ENCODE measurements at regions not wholly inside any gene's neighbourhood (a gene's known extent, or its start where the extent isn't known, plus 50 kb on each side); places are given as distances from the start of the nearest gene placed in this dataset.

- TF ChIP-seq EZH2phosphoT487 (IDR thresholded peaks at IDR 0.05; ENCODE audit: borderline replicate concordance), result no peak
- TF ChIP-seq EGR1 (IDR thresholded peaks at IDR 0.05; ENCODE audit: low read depth), result no peak
- no peak for TF ChIP-seq REST (IDR thresholded peaks at IDR 0.05; ENCODE audit: low read depth)
- no peak for TF ChIP-seq POLR2A (IDR thresholded peaks at IDR 0.05; ENCODE audit: borderline replicate concordance, extremely low read depth, insufficient read depth, insufficient read length)
- TF ChIP-seq CTCF (IDR thresholded peaks at IDR 0.05 in 2 of 3, conservative IDR thresholded peaks at IDR 0.05 in 1 of 3; ENCODE audit: borderline replicate concordance in 1 of 3, insufficient read depth in 1 of 3, low read depth in 2 of 3, low read length in 2 of 3), result no peak
- TF ChIP-seq ZBTB33 (IDR thresholded peaks at IDR 0.05; ENCODE audit: extremely low read depth, insufficient replicate concordance, low read length), result no peak
- no peak for TF ChIP-seq POLR2AphosphoS5 (IDR thresholded peaks at IDR 0.05; ENCODE audit: low read depth, low read length)
- no peak for TF ChIP-seq SIN3A (IDR thresholded peaks at IDR 0.05; ENCODE audit: low read depth)
- TF ChIP-seq EZH2 (IDR thresholded peaks at IDR 0.05), result no peak
- TF ChIP-seq SP1 (IDR thresholded peaks at IDR 0.05; ENCODE audit: low read depth), result no peak
- TF ChIP-seq SRF (IDR thresholded peaks at IDR 0.05; ENCODE audit: low read depth), result no peak
- no peak for TF ChIP-seq JUND (IDR thresholded peaks at IDR 0.05)
These were observed 207.8 kb downstream of the RAB28 start for GRCh38 chr4:13276357-13276756.
